ENCODE measurements at regions not wholly inside any gene's neighbourhood (a gene's known extent, or its start where the extent isn't known, plus 50 kb on each side); places are given as distances from the start of the nearest gene placed in this dataset.

DNA sequence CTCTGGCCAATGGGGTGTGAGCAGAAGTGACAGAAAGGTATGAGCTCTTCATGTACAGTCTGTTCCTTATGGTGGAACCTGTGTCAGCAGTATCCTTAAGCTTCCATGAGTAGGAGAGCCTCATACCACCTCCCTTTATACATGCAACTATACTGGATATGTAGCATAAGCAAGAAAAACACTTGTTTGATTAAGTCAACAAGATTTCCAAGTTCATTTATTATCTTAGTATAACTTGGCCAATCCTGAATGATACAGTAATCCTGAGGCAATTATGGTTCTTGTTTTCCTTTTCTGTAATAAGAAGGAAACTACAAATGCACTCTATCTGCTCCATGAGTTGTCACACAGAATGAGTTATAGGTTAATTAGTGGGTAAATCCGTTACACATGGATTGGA is 409.6 kb upstream of the ID4 start:
- no peak for DNase-seq

DNA sequence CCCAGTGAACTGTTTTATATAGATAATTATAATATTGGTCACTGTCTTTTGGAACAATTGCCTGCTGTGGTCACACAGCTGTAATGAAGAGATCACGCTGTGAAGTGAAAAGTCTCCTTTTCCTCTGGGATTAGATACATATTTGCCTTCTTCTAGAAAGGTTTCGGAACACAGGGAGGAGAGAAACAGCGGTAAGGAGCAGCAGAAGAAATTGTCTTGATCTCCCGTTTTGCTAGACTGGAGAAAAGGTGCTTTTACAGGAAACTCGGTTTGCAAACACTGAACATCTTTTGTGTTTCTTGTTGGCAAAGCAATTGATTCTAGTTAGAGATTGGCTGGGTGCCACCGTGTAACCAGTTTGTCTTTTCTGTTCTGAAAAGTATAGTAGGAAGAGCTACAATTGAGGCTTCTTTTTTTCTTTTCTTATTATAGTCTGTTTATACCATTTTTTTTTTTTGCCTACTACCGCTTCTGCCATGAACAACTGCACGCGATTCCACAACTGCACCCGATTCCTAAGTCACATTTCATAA is 404.1 kb upstream of the ID4 start:
- no peak for DNase-seq

DNA sequence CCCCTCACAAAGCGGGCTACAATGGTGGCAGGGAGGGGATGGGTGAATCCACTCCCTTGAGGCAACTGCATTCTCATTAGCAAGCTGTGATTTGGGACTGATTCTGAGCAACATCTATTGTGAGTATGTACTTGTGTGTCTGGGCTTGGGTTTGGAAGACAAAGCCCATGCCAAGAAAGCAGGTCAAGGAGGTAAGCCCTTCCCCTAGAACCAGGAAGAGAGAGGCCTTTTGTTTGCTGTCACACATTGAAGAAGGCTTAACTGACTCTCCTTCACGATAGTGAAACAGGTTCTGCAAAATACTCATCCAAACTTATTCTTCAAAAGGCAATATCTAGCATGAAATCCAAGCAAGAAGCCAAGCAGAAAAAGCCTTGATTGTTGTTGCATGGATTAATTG is 403.1 kb upstream of the ID4 start:
- DNase-seq = no peak

DNA sequence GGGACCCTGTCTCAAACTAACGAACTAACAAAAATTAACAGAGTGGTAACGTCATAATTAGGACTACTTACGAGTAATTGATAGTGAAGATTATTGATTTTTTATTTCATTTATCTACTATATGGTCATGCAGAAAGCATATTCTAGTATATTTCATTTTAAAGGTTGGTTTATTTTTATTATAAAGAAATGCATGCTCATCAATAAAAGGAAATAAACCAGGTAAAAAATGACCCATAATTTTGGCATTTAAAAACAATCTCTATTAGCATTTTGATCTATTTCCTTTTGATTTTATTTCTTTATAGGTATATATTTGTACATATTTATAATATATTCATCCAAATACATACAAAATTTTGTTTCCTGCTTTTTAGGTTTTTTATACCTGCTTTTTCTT is 401.4 kb upstream of the ID4 start:
- no peak for DNase-seq

GRCh38 chr6:19438566-19439353 is 398.4 kb upstream of the ID4 start:
- no peak for DNase-seq

DNA sequence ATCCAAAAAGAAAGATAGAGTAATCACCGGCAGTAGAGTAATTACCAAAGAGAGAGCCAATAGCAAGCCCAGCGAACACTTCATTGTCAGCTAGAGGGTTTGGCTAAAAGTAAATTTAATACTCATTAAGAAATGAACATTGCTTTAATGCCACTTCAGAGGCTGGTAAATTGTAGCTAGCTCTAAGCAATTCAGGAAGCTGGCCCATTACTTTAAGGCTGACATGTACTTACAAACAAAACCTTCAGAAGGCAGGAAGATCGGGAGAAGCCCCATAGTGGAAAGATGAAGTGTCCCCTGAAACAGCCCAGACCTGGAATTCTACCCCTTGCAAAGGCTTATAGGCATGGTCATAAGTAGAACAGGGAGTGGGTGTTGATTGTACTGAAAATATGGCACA is 396.6 kb upstream of the ID4 start:
- no peak for DNase-seq

DNA sequence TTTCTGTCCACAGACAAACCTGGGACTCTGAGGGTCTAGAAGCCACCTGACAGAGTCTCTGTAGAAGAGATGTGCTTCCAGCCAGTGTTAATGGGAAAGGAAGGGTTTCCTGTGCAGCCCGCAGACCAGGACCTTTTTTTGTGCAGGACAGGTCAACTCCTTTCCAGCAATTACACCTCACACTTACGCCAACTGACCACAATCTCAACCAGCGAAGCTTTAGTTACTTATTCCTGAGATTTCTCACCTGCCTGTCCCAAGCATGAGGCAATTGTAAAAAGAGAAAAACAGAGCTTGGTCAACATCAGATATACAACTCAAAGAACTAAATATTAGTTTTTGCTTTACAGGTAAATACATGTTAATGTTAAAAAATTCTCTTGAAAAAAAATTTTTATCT is 393.8 kb upstream of the ID4 start:
- no peak for DNase-seq

DNA sequence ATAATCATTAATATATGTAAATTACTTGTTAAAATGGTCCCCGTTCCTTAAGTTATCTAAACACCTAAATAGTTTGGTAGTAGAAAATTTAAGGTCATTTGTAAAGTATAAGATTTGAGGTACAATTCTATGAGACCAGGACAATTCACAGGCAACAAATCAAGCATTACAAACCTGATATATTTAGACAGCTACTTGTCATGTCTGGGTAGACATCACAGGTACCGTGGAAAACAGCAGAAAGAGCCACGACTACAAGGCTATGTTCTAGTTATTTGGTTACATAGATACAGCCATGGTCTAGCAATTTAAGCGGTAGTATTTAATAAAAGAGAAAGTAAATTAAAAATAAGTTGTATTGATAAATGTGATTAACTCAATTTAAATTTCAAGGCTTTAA is 393.1 kb upstream of the ID4 start:
- DNase-seq = no peak

GRCh38 chr6:19444481-19444880 is 392.7 kb upstream of the ID4 start:
- no peak for DNase-seq

- DNase-seq = no peak
Measured at GRCh38 chr6:19446570-19446969, 390.6 kb upstream of the ID4 start.

GRCh38 chr6:19450651-19451050 is 386.5 kb upstream of the ID4 start:
- no peak for DNase-seq

- no peak for DNase-seq
Measured at GRCh38 chr6:19452495-19452894, 384.7 kb upstream of the ID4 start.

DNA sequence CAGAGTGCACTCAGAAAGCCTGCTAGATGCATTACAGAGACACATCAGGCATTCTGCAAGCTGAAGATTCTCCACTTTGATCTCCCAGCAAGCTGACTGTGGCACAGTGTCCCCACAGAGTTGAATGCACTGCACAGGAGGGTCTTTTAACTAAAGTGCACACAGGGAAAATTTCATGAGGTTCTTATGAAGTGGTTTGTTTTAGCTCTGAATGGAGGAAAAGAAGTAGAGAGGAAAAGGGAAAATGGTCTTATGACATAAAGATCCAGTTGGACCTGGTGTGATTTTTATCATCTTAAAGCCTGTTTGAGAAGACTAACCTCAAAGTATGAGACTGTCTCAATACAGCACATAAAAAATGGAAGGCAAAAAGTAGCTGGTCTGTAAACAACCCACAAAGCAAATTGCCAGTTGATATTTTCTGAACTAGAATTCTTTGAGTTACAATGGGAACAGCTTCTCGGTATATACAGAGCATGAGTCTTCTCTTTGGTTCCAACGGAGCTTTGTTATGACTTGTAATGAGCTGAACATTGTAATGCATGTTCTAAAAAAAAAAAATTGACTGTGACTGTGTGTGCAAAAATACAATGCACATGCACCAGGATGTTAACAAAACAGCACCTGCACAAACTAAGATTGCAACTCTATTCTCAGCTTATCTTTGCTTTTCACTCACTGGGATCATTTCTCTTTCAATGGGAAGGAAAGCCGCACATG is 383.0 kb upstream of the ID4 start:
- DNase-seq = no peak

- DNase-seq = no peak
Measured at GRCh38 chr6:19454721-19455392, 382.3 kb upstream of the ID4 start.

GRCh38 chr6:19463250-19463649 is 373.9 kb upstream of the ID4 start:
- DNase-seq = no peak

DNA sequence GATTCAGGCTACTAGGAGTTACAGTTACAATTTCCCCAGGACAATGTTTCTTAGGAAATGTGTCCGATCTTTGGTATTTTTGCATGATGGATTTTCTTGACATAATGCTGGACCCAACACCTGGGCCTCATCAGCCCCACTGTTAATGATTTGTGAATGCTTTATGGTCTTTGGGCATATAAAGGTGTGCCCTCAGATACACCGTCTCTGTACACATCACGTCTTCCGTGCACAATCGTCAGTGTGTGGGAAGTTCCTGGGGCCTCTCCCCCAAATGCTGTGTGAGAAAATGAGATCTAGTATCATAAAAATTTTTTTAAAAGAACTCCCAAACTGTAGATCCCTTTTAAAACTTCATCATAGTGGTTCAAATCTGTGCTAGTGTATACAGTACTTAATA is 373.2 kb upstream of the ID4 start:
- DNase-seq = no peak

- DNase-seq = no peak
Measured at GRCh38 chr6:19465256-19465655, 371.9 kb upstream of the ID4 start.

GRCh38 chr6:19465760-19466159 is 371.4 kb upstream of the ID4 start:
- no peak for DNase-seq

DNA sequence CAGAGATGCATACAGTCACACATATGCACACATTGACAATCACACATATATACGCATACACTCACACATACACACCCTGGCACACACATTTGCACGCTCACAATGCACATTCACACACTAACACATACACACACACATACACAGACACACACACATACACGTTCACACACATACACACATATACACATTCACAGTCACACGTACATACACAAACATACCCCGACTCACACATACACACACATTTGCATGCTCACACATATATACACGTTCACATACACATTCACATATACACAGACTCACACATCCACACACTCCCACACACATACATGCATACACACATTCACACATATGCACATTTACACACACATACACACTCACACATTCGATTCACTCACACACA is 366.8 kb upstream of the ID4 start:
- no peak for DNase-seq

GRCh38 chr6:19472153-19472552 is 365.0 kb upstream of the ID4 start:
- no peak for DNase-seq

GRCh38 chr6:19472850-19473249 is 364.3 kb upstream of the ID4 start:
- DNase-seq = peak; percentile 2

GRCh38 chr6:19477563-19477962 is 359.6 kb upstream of the ID4 start:
- no peak for DNase-seq

DNA sequence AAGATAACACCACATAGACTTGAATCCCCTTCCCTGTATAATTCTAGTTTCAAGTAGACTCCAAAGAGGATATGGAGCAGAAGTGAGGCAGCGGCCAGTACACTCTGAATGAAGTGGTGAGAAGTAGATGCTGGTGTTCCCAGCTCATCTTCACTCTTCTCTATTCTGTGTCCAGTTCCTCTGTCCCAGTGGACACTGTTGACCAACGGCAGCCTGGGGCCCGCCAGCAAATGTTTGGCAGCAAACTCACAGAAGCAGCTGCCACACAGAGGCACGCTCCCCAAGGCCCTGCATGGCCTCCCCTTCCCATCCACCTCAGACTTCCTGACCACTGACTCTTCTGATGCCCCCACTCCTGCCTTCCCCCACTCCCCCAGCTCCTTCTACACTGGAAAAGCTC is 358.9 kb upstream of the ID4 start:
- DNase-seq = no peak

GRCh38 chr6:19478992-19479391 is 358.2 kb upstream of the ID4 start:
- DNase-seq = no peak
